ENCODE measurements at regions not wholly inside any gene's neighbourhood (a gene's known extent, or its start where the extent isn't known, plus 50 kb on each side); places are given as distances from the start of the nearest gene placed in this dataset.

DNA sequence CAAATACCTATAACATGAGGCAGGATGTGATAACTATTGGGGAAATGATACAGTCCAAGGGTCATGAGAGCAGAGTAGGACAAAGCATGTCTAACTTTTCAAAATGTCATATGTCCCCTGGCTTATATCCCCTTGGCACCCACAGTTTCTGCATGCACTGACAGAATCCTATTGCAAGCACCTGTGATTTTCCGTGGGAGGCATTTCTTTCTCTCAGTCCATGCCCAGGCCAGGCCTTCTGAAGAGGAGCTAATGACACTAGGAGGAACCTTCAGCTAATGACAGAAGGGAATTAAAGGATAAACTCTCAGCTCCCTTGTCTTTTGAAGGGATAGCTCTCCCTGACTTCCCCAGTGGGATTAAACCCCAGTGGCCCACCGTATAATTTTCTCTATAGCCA lies 249.2 kb downstream of the TTC6 start:
- Mint-ChIP-seq H3K4me1 (peaks cover 7% of the 10 kb centered on the region), H3K9me3 (peaks cover under 1% of the 10 kb centered on the region), H3K4me3 (no peak overlapping the region), H3K27ac (no peak overlapping the region), H3K36me3 (no peaks in the 10 kb centered on the region), H3K27me3 (ENCODE audit: insufficient read depth, low read depth) (no peaks in the 10 kb centered on the region)
- H3K79me2 ChIP-seq (ENCODE audit: low read depth) = no peaks in the 10 kb centered on the region
- H3K27ac ChIP-seq = no peak overlapping the region
- no peaks in the 10 kb centered on the region for H3K9me3 ChIP-seq (ENCODE audit: low read depth)
- H3K9ac ChIP-seq = no peak overlapping the region
- no peaks in the 10 kb centered on the region for H3K27me3 ChIP-seq
- H3K36me3 ChIP-seq = no peaks in the 10 kb centered on the region
- TF ChIP-seq EZH2 (IDR thresholded peaks at IDR 0.05) (no peak), CTCF (IDR thresholded peaks at IDR 0.05) (no peak), EZH2phosphoT487 (IDR thresholded peaks at IDR 0.05) (no peak)
- H3F3A ChIP-seq (ENCODE audit: low read depth) = peaks cover 4% of the 10 kb centered on the region
- peaks cover 13% of the 10 kb centered on the region for H3K4me1 ChIP-seq
- H4K20me1 ChIP-seq (ENCODE audit: low read depth) = no peaks in the 10 kb centered on the region
- peak overlapping the region; percentile 55 for H3K4me2 ChIP-seq
- no peak overlapping the region for H2AFZ ChIP-seq (replicated peaks)
- peak; percentile 44 for DNase-seq (ENCODE audit: low spot score)
- no peak overlapping the region for H3K4me3 ChIP-seq

DNA sequence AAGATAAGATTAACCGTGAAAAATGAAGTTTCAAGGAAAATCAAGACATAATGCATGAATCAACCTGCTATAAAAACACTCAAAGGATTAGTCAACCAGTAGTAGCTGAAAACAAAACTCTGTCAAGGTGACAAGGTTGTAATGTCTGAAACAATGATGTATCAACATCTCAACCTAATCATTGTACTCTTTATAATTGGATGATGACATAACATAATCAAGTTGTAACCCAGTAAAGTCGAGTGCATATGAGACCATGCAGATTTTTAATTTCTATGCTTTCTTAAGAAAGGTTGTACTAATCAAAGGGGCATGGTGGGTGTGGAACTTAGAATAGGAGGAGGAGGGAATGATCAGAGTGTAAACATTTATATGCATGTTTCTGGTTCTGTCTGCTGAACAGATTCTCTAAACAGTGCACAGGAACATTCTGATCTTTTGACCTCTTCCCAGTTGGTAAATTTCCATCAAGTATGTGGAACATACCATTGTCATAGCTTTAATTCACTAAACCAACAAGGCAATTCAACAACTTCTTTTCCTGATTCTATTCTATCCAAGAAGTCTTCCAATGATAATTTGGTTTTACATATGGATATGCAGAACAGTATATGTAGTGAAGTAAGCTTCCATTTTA lies 253.7 kb downstream of the TTC6 start:
- Histone ChIP-seq H3K4me2 (no peak overlapping the region), H3K4me1 (peaks cover 13% of the 10 kb centered on the region), H2AFZ (replicated peaks) (no peak overlapping the region), H3K27ac (no peak overlapping the region), H3F3A (ENCODE audit: low read depth) (peaks cover 4% of the 10 kb centered on the region), H3K4me3 (no peak overlapping the region), H3K9me3 (ENCODE audit: low read depth) (no peaks in the 10 kb centered on the region), H3K9ac (no peak overlapping the region), H3K36me3 (no peaks in the 10 kb centered on the region), H3K79me2 (ENCODE audit: low read depth) (no peaks in the 10 kb centered on the region), H4K20me1 (ENCODE audit: low read depth) (no peaks in the 10 kb centered on the region), H3K27me3 (no peaks in the 10 kb centered on the region)
- Mint-ChIP-seq H3K27me3 (ENCODE audit: insufficient read depth, low read depth) (peaks cover 4% of the 10 kb centered on the region), H3K4me3 (no peak overlapping the region), H3K27ac (no peak overlapping the region), H3K4me1 (peaks cover 3% of the 10 kb centered on the region), H3K9me3 (no peaks in the 10 kb centered on the region), H3K36me3 (no peaks in the 10 kb centered on the region)
- DNase-seq (ENCODE audit: low spot score) = no peak
- no peak for TF ChIP-seq EZH2 (IDR thresholded peaks at IDR 0.05)
- no peak for TF ChIP-seq EZH2phosphoT487 (IDR thresholded peaks at IDR 0.05)

GRCh38 chr14:37851054-37851453 lies 255.6 kb downstream of the TTC6 start:
- peaks cover 4% of the 10 kb centered on the region for H3K27me3 Mint-ChIP-seq (ENCODE audit: insufficient read depth, low read depth)
- H3K27ac ChIP-seq = no peak overlapping the region
- H3K4me3 Mint-ChIP-seq = no peak overlapping the region
- no peaks in the 10 kb centered on the region for H3F3A ChIP-seq (ENCODE audit: low read depth)
- H3K27ac Mint-ChIP-seq = no peak overlapping the region
- no peak overlapping the region for H3K4me2 ChIP-seq
- no peaks in the 10 kb centered on the region for H3K36me3 Mint-ChIP-seq
- no peak for DNase-seq (ENCODE audit: low spot score)
- H3K9me3 ChIP-seq (ENCODE audit: low read depth) = no peaks in the 10 kb centered on the region
- no peaks in the 10 kb centered on the region for H4K20me1 ChIP-seq (ENCODE audit: low read depth)
- H3K79me2 ChIP-seq (ENCODE audit: low read depth) = no peaks in the 10 kb centered on the region
- H3K4me3 ChIP-seq = no peak overlapping the region
- no peaks in the 10 kb centered on the region for H3K27me3 ChIP-seq
- no peaks in the 10 kb centered on the region for H3K36me3 ChIP-seq
- no peak overlapping the region for H2AFZ ChIP-seq (replicated peaks)
- H3K9ac ChIP-seq = no peak overlapping the region
- no peaks in the 10 kb centered on the region for H3K4me1 ChIP-seq
- H3K4me1 Mint-ChIP-seq = peaks cover 3% of the 10 kb centered on the region
- TF ChIP-seq CTCF (IDR thresholded peaks at IDR 0.05) (no peak), EZH2 (IDR thresholded peaks at IDR 0.05) (no peak), EZH2phosphoT487 (IDR thresholded peaks at IDR 0.05) (no peak)
- H3K9me3 Mint-ChIP-seq = no peaks in the 10 kb centered on the region

DNA sequence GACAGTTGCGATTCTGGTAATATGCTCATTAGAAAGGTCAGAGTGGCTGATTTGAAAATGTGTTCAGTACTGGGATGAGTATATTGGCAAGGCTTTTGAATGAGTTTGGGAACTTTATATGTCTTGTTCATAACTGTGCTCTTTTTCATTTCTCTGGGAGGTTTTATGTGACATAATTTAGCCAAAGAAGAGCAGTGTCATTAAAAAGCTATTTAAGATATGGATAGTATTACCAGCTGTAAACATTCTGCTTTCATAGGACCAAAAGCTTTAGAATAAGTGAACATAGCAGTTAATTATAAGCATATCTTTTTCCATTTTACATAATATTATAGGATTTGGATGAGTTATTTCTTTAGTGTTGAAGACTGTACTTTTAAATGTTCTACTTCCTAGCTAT lies 260.4 kb downstream of the TTC6 start:
- H3K27ac Mint-ChIP-seq = no peak overlapping the region
- H3K4me2 ChIP-seq = no peak overlapping the region
- H3K9ac ChIP-seq = no peak overlapping the region
- TF ChIP-seq EZH2phosphoT487 (IDR thresholded peaks at IDR 0.05) = no peak
- no peak for TF ChIP-seq EZH2 (IDR thresholded peaks at IDR 0.05)
- H3K27ac ChIP-seq = no peak overlapping the region
- no peaks in the 10 kb centered on the region for H3K4me1 Mint-ChIP-seq
- no peaks in the 10 kb centered on the region for H4K20me1 ChIP-seq (ENCODE audit: low read depth)
- peaks cover 4% of the 10 kb centered on the region for H3K27me3 Mint-ChIP-seq (ENCODE audit: insufficient read depth, low read depth)
- H3K4me3 Mint-ChIP-seq = no peak overlapping the region
- no peaks in the 10 kb centered on the region for H3K36me3 ChIP-seq
- no peak overlapping the region for H2AFZ ChIP-seq (replicated peaks)
- DNase-seq (ENCODE audit: low spot score) = no peak
- no peaks in the 10 kb centered on the region for H3K9me3 Mint-ChIP-seq
- no peaks in the 10 kb centered on the region for H3F3A ChIP-seq (ENCODE audit: low read depth)
- no peaks in the 10 kb centered on the region for H3K9me3 ChIP-seq (ENCODE audit: low read depth)
- H3K36me3 Mint-ChIP-seq = no peaks in the 10 kb centered on the region
- no peak overlapping the region for H3K4me3 ChIP-seq
- no peaks in the 10 kb centered on the region for H3K79me2 ChIP-seq (ENCODE audit: low read depth)
- H3K27me3 ChIP-seq = no peaks in the 10 kb centered on the region
- H3K4me1 ChIP-seq = no peaks in the 10 kb centered on the region
